HT-29 (cell line): ENCODE measurements at regions not wholly inside any gene's neighbourhood (a gene's known extent, or its start where the extent isn't known, plus 50 kb on each side); places are given as distances from the start of the nearest gene placed in this dataset.

Experiments used
- DNase-seq: peaks from one replicate; pipeline ENCODE4 v3.0.0-alpha.2; 2015; ENCODE audit warnings: low spot score

GRCh38 chr1:192521734-192522133 is 53.8 kb upstream of the RGS1 start:
- no peak for DNase-seq

DNA sequence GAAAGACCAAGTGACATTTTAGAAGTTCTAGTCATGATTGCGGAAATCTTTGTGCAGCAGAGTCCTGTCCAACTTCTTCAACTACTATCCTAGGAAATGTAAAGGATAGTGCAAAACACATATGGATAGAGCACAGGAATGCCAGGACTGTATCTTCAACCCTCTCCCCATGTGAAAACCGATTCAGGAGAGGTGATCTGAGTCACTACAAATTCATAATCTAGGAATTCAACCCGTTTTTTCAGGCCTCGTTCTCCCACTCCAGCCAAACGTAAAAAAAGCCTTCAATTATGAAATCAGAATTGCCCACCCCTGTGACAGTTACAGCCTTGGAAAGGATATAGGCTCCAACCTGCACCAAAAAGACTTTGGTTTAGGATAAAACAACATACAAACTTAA is 52.9 kb upstream of the RGS1 start:
- DNase-seq: no peak

GRCh38 chr1:192524223-192524622 is 51.4 kb upstream of the RGS1 start:
- DNase-seq: no peak
